HG03378 (cell line): ENCODE measurements at regions not wholly inside any gene's neighbourhood (a gene's known extent, or its start where the extent isn't known, plus 50 kb on each side); places are given as distances from the start of the nearest gene placed in this dataset.

ENCODE experiments used
- ATAC-seq: cut with Tn5 transposase; IDR thresholded peaks from one replicate; pipeline ENCODE4 v1.9.1; 2021; ENCODE audit warnings: mild to moderate bottlenecking, moderate library complexity; ENCODE audit not compliant: unreplicated experiment

- no peak for ATAC-seq
Measured at GRCh38 chr20:18957328-18957727, 143.7 kb downstream of the SCP2D1 start.

GRCh38 chr20:18971121-18971520 is 157.5 kb downstream of the SCP2D1 start:
- no peak for ATAC-seq

GRCh38 chr20:18971574-18971973 is 158.0 kb downstream of the SCP2D1 start:
- no peak for ATAC-seq

- no peak for ATAC-seq
Measured at GRCh38 chr20:18972251-18972876, 158.8 kb downstream of the SCP2D1 start.

- no peak for ATAC-seq
Measured at GRCh38 chr20:18973529-18974173, 160.1 kb downstream of the SCP2D1 start.

GRCh38 chr20:18974660-18975059 is 161.1 kb downstream of the SCP2D1 start:
- no peak for ATAC-seq

GRCh38 chr20:18977441-18977840 is 163.9 kb downstream of the SCP2D1 start:
- ATAC-seq, result no peak

GRCh38 chr20:18978311-18978710 is 164.7 kb downstream of the SCP2D1 start:
- no peak for ATAC-seq

GRCh38 chr20:18979132-18979531 is 165.5 kb downstream of the SCP2D1 start:
- no peak for ATAC-seq

- ATAC-seq, result no peak
Measured at GRCh38 chr20:18981962-18982539, 168.5 kb downstream of the SCP2D1 start.

- no peak for ATAC-seq
Measured at GRCh38 chr20:18983796-18984195, 170.2 kb downstream of the SCP2D1 start.

GRCh38 chr20:18984238-18985200 is 170.9 kb downstream of the SCP2D1 start:
- no peak for ATAC-seq

GRCh38 chr20:18985551-18985950 is 172.0 kb downstream of the SCP2D1 start:
- ATAC-seq, result no peak

GRCh38 chr20:18986146-18986830 is 172.7 kb downstream of the SCP2D1 start:
- no peak for ATAC-seq

GRCh38 chr20:18986895-18987580 is 173.5 kb downstream of the SCP2D1 start:
- no peak for ATAC-seq

- ATAC-seq, result no peak
Measured at GRCh38 chr20:18987781-18988360, 174.3 kb downstream of the SCP2D1 start.

GRCh38 chr20:18988701-18989100 is 175.1 kb downstream of the SCP2D1 start:
- no peak for ATAC-seq

- no peak for ATAC-seq
Measured at GRCh38 chr20:18989736-18990474, 176.3 kb downstream of the SCP2D1 start.

GRCh38 chr20:18991012-18991411 is 177.4 kb downstream of the SCP2D1 start:
- no peak for ATAC-seq
